ENCODE measurements at regions not wholly inside any gene's neighbourhood (a gene's known extent, or its start where the extent isn't known, plus 50 kb on each side); places are given as distances from the start of the nearest gene placed in this dataset.

- Histone ChIP-seq H3K9ac (ENCODE audit: low read length) (no peak overlapping the region), H3K79me1 (ENCODE audit: low read length) (peaks cover 15% of the 10 kb centered on the region), H2BK5ac (ENCODE audit: low read depth, low read length, poor library complexity) (peak overlapping the region; percentile 50), H3K27ac (ENCODE audit: low read depth, low read length) (no peak overlapping the region), H3K36me3 (ENCODE audit: control insufficient read depth in 1 of 2, insufficient read depth in 2 of 2, low read length in 2 of 2) (no peaks in the 10 kb centered on the region), H3K9me3 (ENCODE audit: insufficient read depth, low read depth, low read length) (no peaks in the 10 kb centered on the region), H3K4me1 (ENCODE audit: control insufficient read depth in 1 of 2, insufficient read depth in 2 of 2, low read length in 2 of 2) (peaks cover 4 to 6% of the 10 kb centered on the region in 2 experiments), H3K23ac (ENCODE audit: low read length) (no peak overlapping the region), H3K14ac (ENCODE audit: low read length) (peak overlapping the region; percentile 11), H2AK5ac (ENCODE audit: low read length) (peak overlapping the region; percentile 53), H3K4me3 (ENCODE audit: low read depth, low read length) (no peak overlapping the region), H4K91ac (ENCODE audit: low read depth, low read length) (peak overlapping the region; percentile 58), H3K4me2 (ENCODE audit: low read length) (no peak overlapping the region), H3K79me2 (ENCODE audit: control insufficient read depth, insufficient read depth, low read length, poor library complexity) (no peaks in the 10 kb centered on the region), H4K8ac (ENCODE audit: low read depth, low read length) (no peak overlapping the region), H4K12ac (ENCODE audit: low read depth, low read length) (no peak overlapping the region), H2BK12ac (ENCODE audit: low read length) (peak overlapping the region; percentile 96), H3K18ac (ENCODE audit: low read length) (no peak overlapping the region), H2BK120ac (ENCODE audit: insufficient read depth, low read length, poor library complexity) (peak overlapping the region; percentile 38), H2AFZ (ENCODE audit: insufficient read depth, low read length, poor library complexity) (no peak overlapping the region), H3K4ac (ENCODE audit: low read depth, low read length) (no peak overlapping the region), H3K27me3 (ENCODE audit: insufficient read depth, low read length) (no peaks in the 10 kb centered on the region)
- WGBS (ENCODE audit: extremely low coverage, insufficient coverage, insufficient read length), result no CpG with 5 or more reads among the region's 6 CpGs
- DNase-seq, result peak in 1 of 2 donors; percentile 45
These were observed 57.9 kb upstream of the STK38L start for GRCh38 chr12:27186022-27186839.

GRCh38 chr12:27187697-27188096, 56.4 kb upstream of the STK38L start:
- no peak overlapping the region for H3K4ac ChIP-seq (ENCODE audit: low read depth, low read length)
- H3K9ac ChIP-seq (ENCODE audit: low read length), result no peak overlapping the region
- no CpG with 5 or more reads among the region's 7 CpGs for WGBS (ENCODE audit: extremely low coverage, insufficient coverage, insufficient read length)
- no peak for DNase-seq
- no peaks in the 10 kb centered on the region for H3K79me2 ChIP-seq (ENCODE audit: control insufficient read depth, insufficient read depth, low read length, poor library complexity)
- no peak overlapping the region for H3K18ac ChIP-seq (ENCODE audit: low read length)
- no peak overlapping the region for H3K4me3 ChIP-seq (ENCODE audit: low read depth, low read length)
- no peak overlapping the region for H4K8ac ChIP-seq (ENCODE audit: low read depth, low read length)
- H2BK12ac ChIP-seq (ENCODE audit: low read length), result no peak overlapping the region
- peaks cover 15% of the 10 kb centered on the region for H3K79me1 ChIP-seq (ENCODE audit: low read length)
- H3K27me3 ChIP-seq (ENCODE audit: insufficient read depth, low read length), result no peaks in the 10 kb centered on the region
- no peak overlapping the region for H2BK120ac ChIP-seq (ENCODE audit: insufficient read depth, low read length, poor library complexity)
- no peak overlapping the region for H3K23ac ChIP-seq (ENCODE audit: low read length)
- H2AK5ac ChIP-seq (ENCODE audit: low read length), result no peak overlapping the region
- H3K27ac ChIP-seq (ENCODE audit: low read depth, low read length), result no peak overlapping the region
- H2AFZ ChIP-seq (ENCODE audit: insufficient read depth, low read length, poor library complexity), result no peak overlapping the region
- H2BK5ac ChIP-seq (ENCODE audit: low read depth, low read length, poor library complexity), result no peak overlapping the region
- H3K9me3 ChIP-seq (ENCODE audit: insufficient read depth, low read depth, low read length), result no peaks in the 10 kb centered on the region
- H3K14ac ChIP-seq (ENCODE audit: low read length), result no peak overlapping the region
- H4K91ac ChIP-seq (ENCODE audit: low read depth, low read length), result no peak overlapping the region
- no peak overlapping the region for H4K12ac ChIP-seq (ENCODE audit: low read depth, low read length)
- no peaks in the 10 kb centered on the region for H3K36me3 ChIP-seq (ENCODE audit: control insufficient read depth in 1 of 2, insufficient read depth in 2 of 2, low read length in 2 of 2)
- H3K4me2 ChIP-seq (ENCODE audit: low read length), result no peak overlapping the region
- peaks cover 0 to 6% of the 10 kb centered on the region in 2 experiments for H3K4me1 ChIP-seq (ENCODE audit: control insufficient read depth in 1 of 2, insufficient read depth in 2 of 2, low read length in 2 of 2)

- Histone ChIP-seq H4K12ac (ENCODE audit: low read depth, low read length) (no peak overlapping the region), H2AK5ac (ENCODE audit: low read length) (no peak overlapping the region), H3K9ac (ENCODE audit: low read length) (no peak overlapping the region), H2AFZ (ENCODE audit: insufficient read depth, low read length, poor library complexity) (no peak overlapping the region), H4K8ac (ENCODE audit: low read depth, low read length) (no peak overlapping the region), H4K91ac (ENCODE audit: low read depth, low read length) (no peak overlapping the region), H3K79me1 (ENCODE audit: low read length) (peaks cover 18% of the 10 kb centered on the region), H3K4me3 (ENCODE audit: low read depth, low read length) (no peak overlapping the region), H3K36me3 (ENCODE audit: control insufficient read depth in 1 of 2, insufficient read depth in 2 of 2, low read length in 2 of 2) (no peaks in the 10 kb centered on the region), H3K79me2 (ENCODE audit: control insufficient read depth, insufficient read depth, low read length, poor library complexity) (no peaks in the 10 kb centered on the region), H3K4ac (ENCODE audit: low read depth, low read length) (no peak overlapping the region), H3K9me3 (ENCODE audit: insufficient read depth, low read depth, low read length) (no peaks in the 10 kb centered on the region), H3K27ac (ENCODE audit: low read depth, low read length) (no peak overlapping the region), H2BK120ac (ENCODE audit: insufficient read depth, low read length, poor library complexity) (no peak overlapping the region), H3K18ac (ENCODE audit: low read length) (no peak overlapping the region), H3K4me1 (ENCODE audit: control insufficient read depth in 1 of 2, insufficient read depth in 2 of 2, low read length in 2 of 2) (peaks cover 2 to 15% of the 10 kb centered on the region in 2 experiments), H3K27me3 (ENCODE audit: insufficient read depth, low read length) (no peaks in the 10 kb centered on the region), H3K4me2 (ENCODE audit: low read length) (no peak overlapping the region), H2BK12ac (ENCODE audit: low read length) (no peak overlapping the region), H3K23ac (ENCODE audit: low read length) (no peak overlapping the region), H2BK5ac (ENCODE audit: low read depth, low read length, poor library complexity) (no peak overlapping the region), H3K14ac (ENCODE audit: low read length) (no peak overlapping the region)
- DNase-seq, result no peak
- no CpG with 5 or more reads among the region's 2 CpGs for WGBS (ENCODE audit: extremely low coverage, insufficient coverage, insufficient read length)
These were observed 53.3 kb upstream of the STK38L start for GRCh38 chr12:27190761-27191160.

- WGBS (ENCODE audit: extremely low coverage, insufficient coverage, insufficient read length), result no CpG with 5 or more reads among the region's 2 CpGs
- Histone ChIP-seq H3K4me1 (ENCODE audit: control insufficient read depth in 1 of 2, insufficient read depth in 2 of 2, low read length in 2 of 2) (peaks cover 2 to 18% of the 10 kb centered on the region in 2 experiments), H3K9ac (ENCODE audit: low read length) (no peak overlapping the region), H2BK120ac (ENCODE audit: insufficient read depth, low read length, poor library complexity) (no peak overlapping the region), H3K79me1 (ENCODE audit: low read length) (peaks cover 19% of the 10 kb centered on the region), H3K18ac (ENCODE audit: low read length) (no peak overlapping the region), H2AFZ (ENCODE audit: insufficient read depth, low read length, poor library complexity) (no peak overlapping the region), H4K91ac (ENCODE audit: low read depth, low read length) (peak overlapping the region; percentile 2), H2BK5ac (ENCODE audit: low read depth, low read length, poor library complexity) (peak overlapping the region; percentile 9), H3K14ac (ENCODE audit: low read length) (no peak overlapping the region), H3K9me3 (ENCODE audit: insufficient read depth, low read depth, low read length) (no peaks in the 10 kb centered on the region), H3K27me3 (ENCODE audit: insufficient read depth, low read length) (no peaks in the 10 kb centered on the region), H3K4me3 (ENCODE audit: low read depth, low read length) (no peak overlapping the region), H3K4ac (ENCODE audit: low read depth, low read length) (no peak overlapping the region), H3K79me2 (ENCODE audit: control insufficient read depth, insufficient read depth, low read length, poor library complexity) (no peaks in the 10 kb centered on the region), H4K12ac (ENCODE audit: low read depth, low read length) (no peak overlapping the region), H3K27ac (ENCODE audit: low read depth, low read length) (no peak overlapping the region), H2BK12ac (ENCODE audit: low read length) (no peak overlapping the region), H3K36me3 (ENCODE audit: control insufficient read depth in 1 of 2, insufficient read depth in 2 of 2, low read length in 2 of 2) (no peaks in the 10 kb centered on the region), H3K4me2 (ENCODE audit: low read length) (no peak overlapping the region), H4K8ac (ENCODE audit: low read depth, low read length) (no peak overlapping the region), H3K23ac (ENCODE audit: low read length) (no peak overlapping the region), H2AK5ac (ENCODE audit: low read length) (no peak overlapping the region)
- DNase-seq, result no peak
These were observed 52.6 kb upstream of the STK38L start for GRCh38 chr12:27191531-27191930.
